ENCODE measurements at regions not wholly inside any gene's neighbourhood (a gene's known extent, or its start where the extent isn't known, plus 50 kb on each side); places are given as distances from the start of the nearest gene placed in this dataset.

DNA sequence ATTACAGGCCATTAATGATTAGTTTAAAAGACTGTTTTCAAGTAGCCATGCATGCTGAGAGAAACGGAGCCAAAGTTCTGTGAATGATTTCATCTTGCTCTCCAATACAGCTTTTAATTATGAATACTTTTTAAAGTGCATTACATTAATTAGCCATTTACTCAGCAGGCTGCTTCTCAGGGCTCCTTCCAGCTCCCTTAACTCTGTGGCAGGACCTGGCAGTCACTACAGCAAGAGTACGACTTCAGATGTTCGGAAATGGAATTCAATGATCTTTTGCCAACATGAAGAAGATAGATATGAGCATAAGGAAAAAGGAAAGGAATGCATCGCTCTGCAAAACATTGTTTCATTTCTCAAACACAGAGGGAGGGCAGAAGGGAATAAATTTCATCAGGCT, 987.2 kb downstream of the PDHA2 start:
- H4K91ac ChIP-seq (ENCODE audit: low read depth, low read length, poor library complexity), result no peak overlapping the region
- H3K18ac ChIP-seq (ENCODE audit: low read length), result no peak overlapping the region
- DNase-seq (ENCODE audit: low spot score), result no peak
- no peak overlapping the region for H3K4me3 ChIP-seq (ENCODE audit: low read length in 2 of 2)
- peak overlapping the region; percentile 53 for H2AFZ ChIP-seq (ENCODE audit: low read length)
- no peaks in the 10 kb centered on the region for H3K9me3 ChIP-seq (replicated peaks in 1 of 2; ENCODE audit: control insufficient read depth in 2 of 2, insufficient read depth in 1 of 2, low read depth in 1 of 2, low read length in 2 of 2)
- no peak overlapping the region for H3K23ac ChIP-seq (ENCODE audit: low read depth, low read length, poor library complexity)
- H3K79me1 ChIP-seq (ENCODE audit: low read depth, low read length), result no peaks in the 10 kb centered on the region
- H2BK5ac ChIP-seq (ENCODE audit: low read length), result no peak overlapping the region
- H2BK15ac ChIP-seq (ENCODE audit: low read length), result no peak overlapping the region
- H3K14ac ChIP-seq (ENCODE audit: low read length), result no peak overlapping the region
- H3K36me3 ChIP-seq (replicated peaks in 1 of 2; ENCODE audit: control insufficient read depth in 2 of 2, insufficient read depth in 2 of 2, low read length in 2 of 2), result no peaks in the 10 kb centered on the region
- no peak overlapping the region for H4K8ac ChIP-seq (ENCODE audit: low read depth, low read length)
- no peak overlapping the region for H2BK120ac ChIP-seq (ENCODE audit: low read depth, low read length)
- H3K4me2 ChIP-seq (ENCODE audit: insufficient read depth, low read length, poor library complexity, severe bottlenecking), result no peak overlapping the region
- H2BK12ac ChIP-seq (ENCODE audit: low read length), result no peak overlapping the region
- no peak overlapping the region for H2AK5ac ChIP-seq (ENCODE audit: low read depth, low read length)
- no peak overlapping the region for H3K4ac ChIP-seq (ENCODE audit: low read length)
- no peak overlapping the region for H3K27ac ChIP-seq (replicated peaks; ENCODE audit: low read length)
- no peaks in the 10 kb centered on the region for H3K4me1 ChIP-seq (ENCODE audit: control insufficient read depth in 2 of 2, insufficient read depth in 1 of 2, low read depth in 1 of 2, low read length in 2 of 2)
- no CpG with 5 or more reads among the region's 4 CpGs for WGBS, 2 donors (ENCODE audit: extremely low coverage in 2 of 2, insufficient read length in 2 of 2, insufficient replicate concordance in 1 of 2)
- no peaks in the 10 kb centered on the region for H3K27me3 ChIP-seq (ENCODE audit: control insufficient read depth in 3 of 3, insufficient read depth in 3 of 3, low read depth in 1 of 3, low read length in 3 of 3)
- no peak overlapping the region for H3K9ac ChIP-seq (ENCODE audit: low read depth, low read length, poor library complexity)

DNA sequence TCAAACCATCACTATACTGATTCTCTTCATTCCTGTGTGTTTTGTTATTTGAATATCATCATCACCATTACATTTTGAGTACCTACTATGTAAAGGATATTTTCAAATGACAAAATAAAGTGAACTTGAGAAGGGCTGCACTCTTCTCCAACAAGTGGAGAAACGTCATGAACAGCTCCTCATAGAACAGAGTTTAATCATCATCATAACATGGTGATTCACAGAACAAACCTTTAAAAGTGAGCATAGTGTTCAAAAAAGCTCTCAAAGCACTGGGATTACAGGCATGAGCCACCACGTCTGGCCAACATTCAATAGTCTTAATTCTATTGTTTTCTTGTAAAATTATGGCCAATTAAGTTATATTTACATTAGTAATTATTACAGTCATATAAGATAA, 993.9 kb downstream of the PDHA2 start:
- Histone ChIP-seq H2AFZ (ENCODE audit: low read length) (no peak overlapping the region), H2BK120ac (ENCODE audit: low read depth, low read length) (no peak overlapping the region), H3K4me2 (ENCODE audit: insufficient read depth, low read length, poor library complexity, severe bottlenecking) (no peak overlapping the region), H2BK5ac (ENCODE audit: low read length) (no peak overlapping the region), H2BK12ac (ENCODE audit: low read length) (no peak overlapping the region), H3K14ac (ENCODE audit: low read length) (no peak overlapping the region), H3K36me3 (replicated peaks in 1 of 2; ENCODE audit: control insufficient read depth in 2 of 2, insufficient read depth in 2 of 2, low read length in 2 of 2) (no peaks in the 10 kb centered on the region), H3K4me3 (ENCODE audit: low read length in 2 of 2) (no peak overlapping the region), H3K4me1 (ENCODE audit: control insufficient read depth in 2 of 2, insufficient read depth in 1 of 2, low read depth in 1 of 2, low read length in 2 of 2) (no peaks in the 10 kb centered on the region), H2AK5ac (ENCODE audit: low read depth, low read length) (no peak overlapping the region), H3K9ac (ENCODE audit: low read depth, low read length, poor library complexity) (no peak overlapping the region), H4K91ac (ENCODE audit: low read depth, low read length, poor library complexity) (no peak overlapping the region), H3K18ac (ENCODE audit: low read length) (no peak overlapping the region), H3K27me3 (ENCODE audit: control insufficient read depth in 3 of 3, insufficient read depth in 3 of 3, low read depth in 1 of 3, low read length in 3 of 3) (no peaks in the 10 kb centered on the region), H3K27ac (replicated peaks; ENCODE audit: low read length) (no peak overlapping the region), H3K9me3 (replicated peaks in 1 of 2; ENCODE audit: control insufficient read depth in 2 of 2, insufficient read depth in 1 of 2, low read depth in 1 of 2, low read length in 2 of 2) (peaks cover 0 to 3% of the 10 kb centered on the region in 2 donors), H3K79me1 (ENCODE audit: low read depth, low read length) (no peaks in the 10 kb centered on the region), H4K8ac (ENCODE audit: low read depth, low read length) (no peak overlapping the region), H3K4ac (ENCODE audit: low read length) (no peak overlapping the region), H3K23ac (ENCODE audit: low read depth, low read length, poor library complexity) (no peak overlapping the region), H2BK15ac (ENCODE audit: low read length) (no peak overlapping the region)
- WGBS, 2 donors (ENCODE audit: extremely low coverage in 2 of 2, insufficient read length in 2 of 2, insufficient replicate concordance in 1 of 2), result no CpG with 5 or more reads among the region's 2 CpGs
- no peak for DNase-seq (ENCODE audit: low spot score)

DNA sequence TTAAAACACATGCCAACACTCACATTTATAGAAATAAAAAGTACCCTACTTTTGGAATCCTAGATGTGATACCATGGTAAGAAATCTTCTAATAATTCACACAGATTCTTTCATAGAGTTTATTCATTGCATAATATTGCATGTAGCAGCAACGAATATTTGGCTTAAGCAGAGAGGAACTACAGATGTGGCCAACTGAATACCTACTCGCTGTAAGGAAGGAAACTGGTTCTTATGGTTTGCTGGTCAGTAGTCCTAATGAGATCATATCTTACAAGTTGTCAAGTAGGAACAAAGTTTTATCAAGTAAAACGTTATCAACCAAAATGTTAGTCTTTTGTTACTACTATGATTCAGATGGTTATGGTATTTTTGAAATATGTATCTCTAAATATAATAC, 996.1 kb downstream of the PDHA2 start:
- Histone ChIP-seq H2BK120ac (ENCODE audit: low read depth, low read length) (no peak overlapping the region), H3K27ac (replicated peaks; ENCODE audit: low read length) (no peak overlapping the region), H3K27me3 (ENCODE audit: control insufficient read depth in 3 of 3, insufficient read depth in 3 of 3, low read depth in 1 of 3, low read length in 3 of 3) (no peaks in the 10 kb centered on the region), H4K91ac (ENCODE audit: low read depth, low read length, poor library complexity) (no peak overlapping the region), H3K23ac (ENCODE audit: low read depth, low read length, poor library complexity) (no peak overlapping the region), H3K79me1 (ENCODE audit: low read depth, low read length) (no peaks in the 10 kb centered on the region), H3K4ac (ENCODE audit: low read length) (no peak overlapping the region), H4K8ac (ENCODE audit: low read depth, low read length) (no peak overlapping the region), H3K4me3 (ENCODE audit: low read length in 2 of 2) (no peak overlapping the region), H3K4me1 (ENCODE audit: control insufficient read depth in 2 of 2, insufficient read depth in 1 of 2, low read depth in 1 of 2, low read length in 2 of 2) (no peaks in the 10 kb centered on the region), H3K14ac (ENCODE audit: low read length) (no peak overlapping the region), H2AFZ (ENCODE audit: low read length) (peak overlapping the region; percentile 66), H3K36me3 (replicated peaks in 1 of 2; ENCODE audit: control insufficient read depth in 2 of 2, insufficient read depth in 2 of 2, low read length in 2 of 2) (no peaks in the 10 kb centered on the region), H3K18ac (ENCODE audit: low read length) (no peak overlapping the region), H2BK12ac (ENCODE audit: low read length) (no peak overlapping the region), H2AK5ac (ENCODE audit: low read depth, low read length) (no peak overlapping the region), H2BK15ac (ENCODE audit: low read length) (no peak overlapping the region), H2BK5ac (ENCODE audit: low read length) (no peak overlapping the region), H3K9ac (ENCODE audit: low read depth, low read length, poor library complexity) (no peak overlapping the region), H3K9me3 (replicated peaks in 1 of 2; ENCODE audit: control insufficient read depth in 2 of 2, insufficient read depth in 1 of 2, low read depth in 1 of 2, low read length in 2 of 2) (peaks cover 0 to 3% of the 10 kb centered on the region in 2 donors), H3K4me2 (ENCODE audit: insufficient read depth, low read length, poor library complexity, severe bottlenecking) (no peak overlapping the region)
- WGBS, 2 donors (ENCODE audit: extremely low coverage in 2 of 2, insufficient read length in 2 of 2, insufficient replicate concordance in 1 of 2), result no CpG with 5 or more reads among the region's 3 CpGs
- no peak for DNase-seq (ENCODE audit: low spot score)

DNA sequence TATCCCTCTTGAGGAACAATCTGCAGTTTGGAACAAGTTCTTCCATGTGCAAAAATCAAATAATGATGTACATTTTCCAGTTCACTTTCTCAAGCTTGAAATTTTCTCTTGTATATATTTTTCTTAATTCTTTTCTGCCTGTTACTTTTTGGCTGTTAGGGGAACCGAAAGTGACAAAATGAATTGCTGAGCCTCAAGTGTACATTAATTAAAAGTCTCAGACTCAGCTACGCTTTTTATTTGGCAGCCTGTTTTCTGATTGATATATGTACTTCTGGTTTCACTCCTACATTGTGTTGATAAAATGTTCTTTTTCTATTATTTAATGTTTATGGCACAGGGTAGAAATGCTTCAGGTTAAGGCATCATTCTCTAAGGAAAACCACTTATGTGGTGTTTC, 999.5 kb downstream of the PDHA2 start:
- Histone ChIP-seq H2AFZ (ENCODE audit: low read length) (no peak overlapping the region), H3K23ac (ENCODE audit: low read depth, low read length, poor library complexity) (no peak overlapping the region), H3K79me1 (ENCODE audit: low read depth, low read length) (no peaks in the 10 kb centered on the region), H3K36me3 (replicated peaks in 1 of 2; ENCODE audit: control insufficient read depth in 2 of 2, insufficient read depth in 2 of 2, low read length in 2 of 2) (no peaks in the 10 kb centered on the region), H3K27ac (replicated peaks; ENCODE audit: low read length) (no peak overlapping the region), H2AK5ac (ENCODE audit: low read depth, low read length) (no peak overlapping the region), H3K4ac (ENCODE audit: low read length) (no peak overlapping the region), H3K27me3 (ENCODE audit: control insufficient read depth in 3 of 3, insufficient read depth in 3 of 3, low read depth in 1 of 3, low read length in 3 of 3) (no peaks in the 10 kb centered on the region), H3K4me3 (ENCODE audit: low read length in 2 of 2) (no peak overlapping the region), H3K4me2 (ENCODE audit: insufficient read depth, low read length, poor library complexity, severe bottlenecking) (no peak overlapping the region), H3K14ac (ENCODE audit: low read length) (no peak overlapping the region), H2BK5ac (ENCODE audit: low read length) (no peak overlapping the region), H3K9me3 (replicated peaks in 1 of 2; ENCODE audit: control insufficient read depth in 2 of 2, insufficient read depth in 1 of 2, low read depth in 1 of 2, low read length in 2 of 2) (peaks cover 0 to 3% of the 10 kb centered on the region in 2 donors), H2BK12ac (ENCODE audit: low read length) (no peak overlapping the region), H2BK120ac (ENCODE audit: low read depth, low read length) (no peak overlapping the region), H2BK15ac (ENCODE audit: low read length) (no peak overlapping the region), H3K4me1 (ENCODE audit: control insufficient read depth in 2 of 2, insufficient read depth in 1 of 2, low read depth in 1 of 2, low read length in 2 of 2) (no peaks in the 10 kb centered on the region), H4K91ac (ENCODE audit: low read depth, low read length, poor library complexity) (no peak overlapping the region), H3K9ac (ENCODE audit: low read depth, low read length, poor library complexity) (no peak overlapping the region), H3K18ac (ENCODE audit: low read length) (no peak overlapping the region), H4K8ac (ENCODE audit: low read depth, low read length) (no peak overlapping the region)
- no peak for DNase-seq (ENCODE audit: low spot score)
- WGBS, 2 donors (ENCODE audit: extremely low coverage in 2 of 2, insufficient read length in 2 of 2, insufficient replicate concordance in 1 of 2), result no CpG with 5 or more reads among the region's 2 CpGs
